Calu3 (cell line): ENCODE measurements at regions not wholly inside any gene's neighbourhood (a gene's known extent, or its start where the extent isn't known, plus 50 kb on each side); places are given as distances from the start of the nearest gene placed in this dataset.

Source experiments
- BruUV-seq: library from RNA; stranded (reverse); fragments of 400-500 nt; replicated peaks from 2 replicates; lab custom pipeline; 2021; lab: Mats Ljungman, UMichigan
- CTCF ChIA-PET: fragments of 300-600 bp; sonication (Branson Sonifier 250); formaldehyde crosslinking; loops from one replicate; lab custom pipeline; 2022; ENCODE audit warnings: antibody characterized with exemption; lab: Charles Lee
- DNase-seq: peaks from one replicate; pipeline ENCODE4 v3.0.0; 2022
- H3K27ac Mint-ChIP-seq: one replicate; pipeline ENCODE4 v1.8.0; 2022; ENCODE audit warnings: mixed read lengths; ENCODE audit not compliant: unreplicated experiment
- H3K27me3 Mint-ChIP-seq: one replicate; pipeline ENCODE4 v1.8.0; 2022; ENCODE audit warnings: mixed read lengths; ENCODE audit not compliant: unreplicated experiment
- H3K36me3 Mint-ChIP-seq: one replicate; pipeline ENCODE4 v1.8.0; 2022; ENCODE audit warnings: mild to moderate bottlenecking, moderate library complexity, mixed read lengths; ENCODE audit not compliant: insufficient read depth, unreplicated experiment
- H3K4me1 Mint-ChIP-seq: one replicate; pipeline ENCODE4 v1.8.0; 2022; ENCODE audit warnings: mild to moderate bottlenecking, low read depth, mixed read lengths; ENCODE audit not compliant: unreplicated experiment
- H3K4me3 Mint-ChIP-seq: one replicate; pipeline ENCODE4 v1.8.0; 2022; ENCODE audit warnings: mild to moderate bottlenecking, low read depth, moderate library complexity, mixed read lengths; ENCODE audit not compliant: unreplicated experiment
- H3K9me3 Mint-ChIP-seq: one replicate; pipeline ENCODE4 v1.8.0; 2022; ENCODE audit warnings: low read depth, mixed read lengths; ENCODE audit not compliant: unreplicated experiment
- intact Hi-C: fragments of 100-400 bp; cut with micrococcal nuclease; formaldehyde crosslinking; loops from one replicate; pipeline ENCODE4 v1.10.0; 2022; ENCODE audit not compliant: unreplicated experiment
- TF ChIP-seq, protein P1 (sequence below): fragments of 200-600 bp; IDR thresholded peaks from one replicate; pipeline ENCODE4 v1.8.0; 2022; ENCODE audit warnings: antibody characterized with exemption; ENCODE audit not compliant: unreplicated experiment

DNA sequence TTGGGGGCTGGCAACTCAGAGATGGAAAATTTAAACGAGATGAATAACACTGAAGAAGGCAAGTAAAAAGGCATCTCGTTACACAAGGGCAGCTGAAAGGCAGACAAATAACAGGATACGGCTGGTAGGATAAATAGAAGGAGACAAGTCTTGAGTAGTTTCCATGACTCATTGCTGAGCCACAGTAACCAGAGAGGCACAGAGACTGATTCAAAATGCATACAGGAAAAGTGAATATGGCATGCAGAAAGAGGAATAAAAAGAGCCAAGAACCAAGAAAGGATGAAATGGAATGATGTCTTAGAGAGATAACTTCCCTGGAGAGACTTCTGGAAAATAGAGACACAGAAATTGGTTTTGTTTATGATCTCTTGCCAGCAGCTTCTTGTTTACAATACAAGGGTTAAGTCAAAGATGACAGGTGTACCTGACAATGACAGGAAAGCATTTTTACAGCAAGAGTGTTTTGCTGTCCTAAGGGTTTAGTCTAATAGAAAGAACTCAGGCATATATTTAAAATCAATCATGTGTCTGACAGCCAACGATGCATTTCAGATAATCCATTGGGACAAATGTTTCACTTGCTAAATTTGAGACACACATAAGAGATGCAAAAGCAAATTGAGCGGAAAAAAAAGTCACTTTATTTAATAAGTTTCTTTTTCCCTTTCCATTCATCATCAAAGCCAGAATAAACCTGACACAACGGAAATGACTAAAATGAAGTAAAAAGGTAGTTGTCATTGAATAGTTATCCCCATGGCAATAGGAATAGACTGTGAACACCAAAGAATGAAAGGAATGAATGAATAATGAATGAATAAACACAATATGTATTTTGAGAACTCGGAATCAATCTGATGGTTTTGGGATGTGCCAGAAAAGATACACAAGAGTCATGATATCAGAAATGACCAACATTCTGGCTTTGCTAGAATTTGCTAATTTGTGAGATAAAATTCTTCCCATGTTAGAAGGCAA is 68.0 kb upstream of the KCNQ5 start:
- peak; percentile 13 for DNase-seq
- intact Hi-C loops, result no loop called here
- Mint-ChIP-seq H3K27me3 (no peaks in the 10 kb centered on the region), H3K36me3 (no peaks in the 10 kb centered on the region), H3K27ac (peak overlapping the region; percentile 41), H3K4me3 (peak overlapping the region; percentile 5), H3K4me1 (peaks cover 28% of the 10 kb centered on the region), H3K9me3 (no peaks in the 10 kb centered on the region)
- BruUV-seq, result TSS peak; percentile 29
- CTCF ChIA-PET, result interaction anchor here (0.6 kb wide), 1 partner anchor 842 kb away, joined by 7 read pairs; no protein-coding TSS in a partner anchor
- TF ChIP-seq, protein P1, sequence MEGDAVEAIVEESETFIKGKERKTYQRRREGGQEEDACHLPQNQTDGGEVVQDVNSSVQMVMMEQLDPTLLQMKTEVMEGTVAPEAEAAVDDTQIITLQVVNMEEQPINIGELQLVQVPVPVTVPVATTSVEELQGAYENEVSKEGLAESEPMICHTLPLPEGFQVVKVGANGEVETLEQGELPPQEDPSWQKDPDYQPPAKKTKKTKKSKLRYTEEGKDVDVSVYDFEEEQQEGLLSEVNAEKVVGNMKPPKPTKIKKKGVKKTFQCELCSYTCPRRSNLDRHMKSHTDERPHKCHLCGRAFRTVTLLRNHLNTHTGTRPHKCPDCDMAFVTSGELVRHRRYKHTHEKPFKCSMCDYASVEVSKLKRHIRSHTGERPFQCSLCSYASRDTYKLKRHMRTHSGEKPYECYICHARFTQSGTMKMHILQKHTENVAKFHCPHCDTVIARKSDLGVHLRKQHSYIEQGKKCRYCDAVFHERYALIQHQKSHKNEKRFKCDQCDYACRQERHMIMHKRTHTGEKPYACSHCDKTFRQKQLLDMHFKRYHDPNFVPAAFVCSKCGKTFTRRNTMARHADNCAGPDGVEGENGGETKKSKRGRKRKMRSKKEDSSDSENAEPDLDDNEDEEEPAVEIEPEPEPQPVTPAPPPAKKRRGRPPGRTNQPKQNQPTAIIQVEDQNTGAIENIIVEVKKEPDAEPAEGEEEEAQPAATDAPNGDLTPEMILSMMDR, result no peak

DNA sequence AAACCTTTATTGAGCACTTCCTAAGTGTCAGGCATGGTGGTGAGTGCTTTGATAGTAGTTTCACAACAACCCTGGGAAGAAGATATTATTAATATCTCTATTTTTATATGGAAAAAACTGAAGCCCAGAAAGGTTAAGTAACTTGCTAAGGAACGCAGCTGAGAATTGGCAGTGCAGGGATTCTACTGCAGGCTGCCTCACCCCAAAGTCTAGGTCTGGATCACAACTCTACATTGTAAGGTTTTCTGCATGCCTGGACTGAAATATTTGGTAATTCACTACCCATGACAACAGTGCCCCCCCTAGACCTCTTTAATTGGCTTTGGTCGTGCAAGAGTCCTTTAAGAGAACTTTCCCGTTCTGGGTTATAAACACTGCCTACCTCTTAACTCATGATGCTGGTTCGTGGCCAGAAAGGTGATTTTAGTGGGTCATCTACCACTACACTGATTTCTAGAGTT is 67.1 kb upstream of the KCNQ5 start:
- H3K36me3 Mint-ChIP-seq, result no peaks in the 10 kb centered on the region
- CTCF ChIA-PET, result no interaction called here
- peak overlapping the region; percentile 22 for H3K27ac Mint-ChIP-seq
- intact Hi-C loops, result no loop called here
- no peaks in the 10 kb centered on the region for H3K27me3 Mint-ChIP-seq
- BruUV-seq, result no TSS peak
- H3K9me3 Mint-ChIP-seq, result no peaks in the 10 kb centered on the region
- DNase-seq, result no peak
- TF ChIP-seq, protein P1, result no peak
- H3K4me1 Mint-ChIP-seq, result peaks cover 28% of the 10 kb centered on the region
- no peak overlapping the region for H3K4me3 Mint-ChIP-seq

DNA sequence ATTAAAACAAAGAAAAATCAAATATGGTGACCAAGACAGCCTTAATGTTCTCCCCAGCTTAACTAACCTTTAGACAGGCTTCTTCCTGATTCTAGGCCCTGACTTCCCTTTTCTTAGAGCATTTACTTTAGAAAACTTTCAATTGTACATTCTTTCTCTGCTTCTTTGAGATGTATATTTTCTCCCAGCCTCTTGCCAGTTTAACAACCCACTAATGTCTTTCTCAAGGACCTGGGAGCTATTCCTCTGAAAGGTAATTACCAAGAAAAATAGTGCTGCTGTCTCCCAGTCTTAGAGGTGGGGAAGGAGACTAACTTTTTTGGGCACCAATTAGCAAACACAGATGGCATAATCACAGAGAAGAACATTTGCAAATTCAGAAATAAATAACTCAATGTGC is 62.8 kb upstream of the KCNQ5 start:
- H3K27ac Mint-ChIP-seq, result no peak overlapping the region
- CTCF ChIA-PET, result no interaction called here
- H3K4me1 Mint-ChIP-seq, result peaks cover 22% of the 10 kb centered on the region
- intact Hi-C loops, result no loop called here
- BruUV-seq, result no TSS peak
- no peaks in the 10 kb centered on the region for H3K36me3 Mint-ChIP-seq
- DNase-seq, result no peak
- H3K4me3 Mint-ChIP-seq, result no peak overlapping the region
- H3K27me3 Mint-ChIP-seq, result no peaks in the 10 kb centered on the region
- TF ChIP-seq, protein P1, result no peak
- H3K9me3 Mint-ChIP-seq, result no peaks in the 10 kb centered on the region

DNA sequence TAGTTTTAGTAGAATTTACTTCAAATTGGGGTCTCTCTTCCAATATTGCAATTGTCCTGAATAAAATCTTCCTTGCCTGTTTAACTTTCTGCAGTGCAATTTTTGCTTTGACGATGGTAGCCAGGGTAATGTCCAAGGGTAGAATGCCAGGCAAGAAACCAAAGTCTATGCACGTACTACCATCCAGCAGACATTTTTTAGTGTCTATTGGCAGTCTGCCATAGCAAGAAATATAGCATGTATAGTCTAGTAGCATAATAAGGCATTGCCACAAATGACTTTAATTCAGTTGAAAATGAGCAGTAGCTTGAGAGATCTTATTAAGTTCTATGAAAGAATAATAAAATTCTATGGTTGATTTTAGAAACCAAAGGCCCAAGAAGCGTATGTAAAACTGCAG is 62.3 kb upstream of the KCNQ5 start:
- no peak for DNase-seq
- peaks cover 22% of the 10 kb centered on the region for H3K4me1 Mint-ChIP-seq
- H3K4me3 Mint-ChIP-seq, result no peak overlapping the region
- H3K27ac Mint-ChIP-seq, result no peak overlapping the region
- BruUV-seq, result no TSS peak
- H3K36me3 Mint-ChIP-seq, result no peaks in the 10 kb centered on the region
- CTCF ChIA-PET, result no interaction called here
- TF ChIP-seq, protein P1, result no peak
- no peaks in the 10 kb centered on the region for H3K9me3 Mint-ChIP-seq
- intact Hi-C loops, result no loop called here
- no peaks in the 10 kb centered on the region for H3K27me3 Mint-ChIP-seq
